Fibroblast of lung (primary cell): ENCODE measurements at regions not wholly inside any gene's neighbourhood (a gene's known extent, or its start where the extent isn't known, plus 50 kb on each side); places are given as distances from the start of the nearest gene placed in this dataset.

Experiments used
- DNase-seq, 2 donors: peaks; one replicate each; pipeline versions ENCODE4 v3.0.0 to v3.0.0-alpha.2; 2010; ENCODE audit warnings: low read depth in 2 of 2
- H2AFZ ChIP-seq: 2 replicates; pipeline ENCODE4 v1.5.1; 2012; ENCODE audit warnings: low read length, control low read depth, inconsistent platforms
- H3K27ac ChIP-seq: 2 replicates; pipeline ENCODE4 v1.5.1; 2011; ENCODE audit warnings: low read length, control low read depth; ENCODE audit not compliant: insufficient read depth
- H3K27me3 ChIP-seq: 2 replicates; pipeline ENCODE4 v1.5.1; 2011; ENCODE audit warnings: mild to moderate bottlenecking, low read length; ENCODE audit not compliant: control insufficient read depth, insufficient read depth
- H3K36me3 ChIP-seq: 2 replicates; pipeline ENCODE4 v1.5.1; 2011; ENCODE audit warnings: low read length; ENCODE audit not compliant: control insufficient read depth, insufficient read depth
- H3K4me1 ChIP-seq: 2 replicates; pipeline ENCODE4 v1.5.1; 2011; ENCODE audit warnings: low read length; ENCODE audit not compliant: control insufficient read depth, insufficient read depth; ENCODE audit errors: extremely low read depth
- H3K4me2 ChIP-seq: 2 replicates; pipeline ENCODE4 v1.5.1; 2011; ENCODE audit warnings: low read length, control low read depth; ENCODE audit not compliant: insufficient read depth; ENCODE audit errors: extremely low read depth
- H3K4me3 ChIP-seq, 4 experiments: fragments of 200-600 bp in 1 of 4; sonication (generic) in 1 of 4; replicated peaks in 1 of 4; 2 replicates each; pipeline ENCODE4 v1.5.1; 2011 to 2016; ENCODE audit warnings: low read length in 4 of 4, low read depth in 3 of 4, mild to moderate bottlenecking in 3 of 4, control low read depth in 2 of 4, inconsistent platforms in 1 of 4, mixed read lengths in 1 of 4; ENCODE audit not compliant: insufficient read depth in 1 of 4; ENCODE audit errors: control extremely low read depth in 1 of 4
- H3K79me2 ChIP-seq: 2 replicates; pipeline ENCODE4 v1.5.1; 2012; ENCODE audit warnings: mild to moderate bottlenecking, low read length, inconsistent platforms; ENCODE audit not compliant: control insufficient read depth, insufficient read depth
- H3K9ac ChIP-seq: 2 replicates; pipeline ENCODE4 v1.5.1; 2011; ENCODE audit warnings: mild to moderate bottlenecking, low read length, control low read depth; ENCODE audit not compliant: insufficient read depth
- H3K9me3 ChIP-seq: 2 replicates; pipeline ENCODE4 v1.5.1; 2012; ENCODE audit warnings: low read depth, low read length; ENCODE audit not compliant: control insufficient read depth, insufficient read depth
- H4K20me1 ChIP-seq: 2 replicates; pipeline ENCODE4 v1.5.1; 2011; ENCODE audit warnings: low read length; ENCODE audit not compliant: control insufficient read depth, insufficient read depth; ENCODE audit errors: extremely low read depth
- EZH2 ChIP-seq: IDR thresholded peaks from 2 replicates; pipeline ENCODE4 v1.5.1; 2012; ENCODE audit warnings: low read length, control low read depth, mild to moderate bottlenecking; ENCODE audit errors: missing control alignments
- TF ChIP-seq, protein P1 (sequence below), 2 donors: IDR thresholded peaks in 1 of 2; conservative IDR thresholded peaks in 1 of 2; 1 replicate in 1 of 2; 2 replicates in 1 of 2; pipeline ENCODE4 v1.5.1; 2011 to 2012; ENCODE audit warnings: low read length in 2 of 2, control low read depth in 1 of 2, inconsistent platforms in 1 of 2, low read depth in 1 of 2, mild to moderate bottlenecking in 1 of 2

DNA sequence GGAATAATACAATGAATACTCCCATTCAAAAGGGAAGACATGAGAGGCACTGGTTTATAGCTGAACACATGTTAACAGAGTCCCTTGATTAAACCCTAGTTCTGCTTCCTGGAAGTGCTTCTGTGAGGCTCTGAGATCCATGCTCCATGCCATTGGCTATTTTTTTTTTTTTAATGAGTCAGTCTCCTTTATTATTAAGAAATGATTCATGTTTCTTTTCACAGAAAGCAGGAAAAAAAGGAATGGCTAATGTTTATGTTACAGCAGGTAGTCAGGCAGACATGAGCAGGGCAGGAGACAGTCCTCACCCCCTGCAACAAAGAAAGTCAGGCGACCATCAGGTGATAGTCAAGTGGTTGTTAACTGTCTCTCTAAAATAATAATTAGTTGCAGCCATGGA, 598.7 kb downstream of the EPHA5 start:
- TF ChIP-seq, protein P1, sequence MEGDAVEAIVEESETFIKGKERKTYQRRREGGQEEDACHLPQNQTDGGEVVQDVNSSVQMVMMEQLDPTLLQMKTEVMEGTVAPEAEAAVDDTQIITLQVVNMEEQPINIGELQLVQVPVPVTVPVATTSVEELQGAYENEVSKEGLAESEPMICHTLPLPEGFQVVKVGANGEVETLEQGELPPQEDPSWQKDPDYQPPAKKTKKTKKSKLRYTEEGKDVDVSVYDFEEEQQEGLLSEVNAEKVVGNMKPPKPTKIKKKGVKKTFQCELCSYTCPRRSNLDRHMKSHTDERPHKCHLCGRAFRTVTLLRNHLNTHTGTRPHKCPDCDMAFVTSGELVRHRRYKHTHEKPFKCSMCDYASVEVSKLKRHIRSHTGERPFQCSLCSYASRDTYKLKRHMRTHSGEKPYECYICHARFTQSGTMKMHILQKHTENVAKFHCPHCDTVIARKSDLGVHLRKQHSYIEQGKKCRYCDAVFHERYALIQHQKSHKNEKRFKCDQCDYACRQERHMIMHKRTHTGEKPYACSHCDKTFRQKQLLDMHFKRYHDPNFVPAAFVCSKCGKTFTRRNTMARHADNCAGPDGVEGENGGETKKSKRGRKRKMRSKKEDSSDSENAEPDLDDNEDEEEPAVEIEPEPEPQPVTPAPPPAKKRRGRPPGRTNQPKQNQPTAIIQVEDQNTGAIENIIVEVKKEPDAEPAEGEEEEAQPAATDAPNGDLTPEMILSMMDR (conservative IDR thresholded peaks at IDR 0.05 in 1 of 2, IDR thresholded peaks at IDR 0.05 in 1 of 2; ENCODE audit: low read depth in 1 of 2, low read length in 2 of 2), result no peak
- TF ChIP-seq EZH2, result no peak
- no peak overlapping the region for H3K4me2 ChIP-seq
- H3K79me2 ChIP-seq, result no peaks in the 10 kb centered on the region
- DNase-seq, result peak in 1 of 2 donors; percentile 54
- H4K20me1 ChIP-seq, result no peaks in the 10 kb centered on the region
- H2AFZ ChIP-seq, result no peak overlapping the region
- no peak overlapping the region for H3K27ac ChIP-seq
- no peaks in the 10 kb centered on the region for H3K9me3 ChIP-seq
- H3K27me3 ChIP-seq, result no peaks in the 10 kb centered on the region
- H3K9ac ChIP-seq, result no peak overlapping the region
- H3K4me1 ChIP-seq, result no peaks in the 10 kb centered on the region
- H3K36me3 ChIP-seq, result no peaks in the 10 kb centered on the region
- H3K4me3 ChIP-seq, result no peak overlapping the region

DNA sequence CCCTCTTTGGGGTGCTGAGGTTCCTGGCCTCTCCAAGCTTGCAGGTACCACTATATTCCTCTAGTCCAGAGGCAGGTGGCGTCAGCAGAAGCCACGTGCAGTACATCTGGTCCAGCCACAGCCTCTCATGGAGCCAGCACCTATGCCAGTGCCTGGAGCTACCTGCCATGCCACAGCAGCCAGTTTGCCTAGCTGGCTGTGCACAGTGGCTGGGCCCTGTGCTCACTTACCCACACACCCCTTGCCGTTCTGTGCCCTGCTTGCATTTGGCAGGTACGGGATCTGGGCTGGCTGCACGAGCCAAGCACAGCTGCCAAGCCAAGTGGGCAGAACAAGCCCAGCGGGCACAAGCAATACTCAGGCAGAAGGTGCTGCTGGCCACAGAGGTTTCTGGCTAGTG, 601.1 kb downstream of the EPHA5 start:
- Histone ChIP-seq H3K4me1 (no peaks in the 10 kb centered on the region), H3K4me3 (no peak overlapping the region), H3K9ac (no peak overlapping the region), H3K4me2 (no peak overlapping the region), H3K9me3 (no peaks in the 10 kb centered on the region), H3K36me3 (no peaks in the 10 kb centered on the region), H2AFZ (no peak overlapping the region), H3K79me2 (no peaks in the 10 kb centered on the region), H3K27me3 (no peaks in the 10 kb centered on the region), H3K27ac (no peak overlapping the region), H4K20me1 (no peaks in the 10 kb centered on the region)
- no peak for DNase-seq
- TF ChIP-seq, protein P1 (conservative IDR thresholded peaks at IDR 0.05 in 1 of 2, IDR thresholded peaks at IDR 0.05 in 1 of 2; ENCODE audit: low read depth in 1 of 2, low read length in 2 of 2), result no peak
- no peak for TF ChIP-seq EZH2

DNA sequence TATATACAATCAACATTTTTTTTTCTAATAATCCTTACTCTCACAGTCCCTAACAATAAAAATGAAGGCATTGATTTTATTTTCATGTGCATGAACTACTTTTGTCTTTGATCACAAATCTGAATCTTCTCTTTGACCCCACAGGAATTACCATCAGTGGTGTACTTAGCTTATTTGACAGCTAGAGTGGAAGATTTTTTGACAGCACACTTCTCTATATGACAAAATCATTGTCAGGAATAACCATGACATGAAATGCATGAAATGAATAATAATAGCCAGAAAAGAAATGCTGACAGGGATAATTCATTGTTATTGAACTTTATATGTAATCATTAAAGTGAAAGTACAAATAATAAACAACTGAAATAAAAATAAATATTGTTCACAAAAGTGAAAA, 604.2 kb downstream of the EPHA5 start:
- Histone ChIP-seq H4K20me1 (no peaks in the 10 kb centered on the region), H3K9me3 (no peaks in the 10 kb centered on the region), H3K36me3 (no peaks in the 10 kb centered on the region), H3K4me3 (no peak overlapping the region), H3K79me2 (no peaks in the 10 kb centered on the region), H2AFZ (no peak overlapping the region), H3K27ac (no peak overlapping the region), H3K9ac (no peak overlapping the region), H3K27me3 (no peaks in the 10 kb centered on the region), H3K4me1 (no peaks in the 10 kb centered on the region), H3K4me2 (no peak overlapping the region)
- TF ChIP-seq, protein P1 (conservative IDR thresholded peaks at IDR 0.05 in 1 of 2, IDR thresholded peaks at IDR 0.05 in 1 of 2; ENCODE audit: low read depth in 1 of 2, low read length in 2 of 2), result no peak
- no peak for TF ChIP-seq EZH2
- no peak for DNase-seq
